Panc1 (cell line): ENCODE measurements at regions not wholly inside any gene's neighbourhood (a gene's known extent, or its start where the extent isn't known, plus 50 kb on each side); places are given as distances from the start of the nearest gene placed in this dataset.

Experiments
- ATAC-seq: fragments of 200-7000 bp; cut with Tn5 transposase; 2 replicates; pipeline ENCODE4 v1.9.1; 2020; ENCODE audit warnings: mild to moderate bottlenecking, moderate library complexity
- BruUV-seq: library from RNA; stranded (reverse); fragments of 400-500 nt; replicated peaks from 2 replicates; lab custom pipeline; 2021; lab: Mats Ljungman, UMichigan
- CTCF ChIA-PET: fragments of 300-600 bp; sonication (Branson Sonifier 250); formaldehyde crosslinking; loops from one replicate; lab custom pipeline; 2022; ENCODE audit warnings: antibody characterized with exemption; lab: Charles Lee
- POLR2A ChIA-PET: fragments of 300-600 bp; sonication (Branson Sonifier 250); formaldehyde crosslinking; loops from one replicate; lab custom pipeline; 2022; ENCODE audit warnings: antibody characterized with exemption; lab: Charles Lee
- DNase-seq: peaks from one replicate; pipeline ENCODE4 v3.0.0-alpha.2; 2010; ENCODE audit warnings: low read depth, low spot score
- H3K27ac ChIP-seq: 2 replicates; pipeline ENCODE4 v1.5.1; 2011; ENCODE audit warnings: mild to moderate bottlenecking, low read length, inconsistent platforms
- H3K27me3 ChIP-seq: fragments of 200-500 bp; sonication (Bioruptor generic); 2 replicates; pipeline ENCODE4 v1.6.0; 2014; ENCODE audit warnings: low read length, inconsistent platforms; ENCODE audit not compliant: control insufficient read depth, insufficient read depth
- H3K36me3 ChIP-seq: fragments of 200-500 bp; sonication (Bioruptor generic); 2 replicates; pipeline ENCODE4 v1.5.1; 2014; ENCODE audit warnings: inconsistent platforms, mild to moderate bottlenecking, low read length, moderate library complexity; ENCODE audit not compliant: control insufficient read depth, insufficient read depth
- H3K4me1 ChIP-seq: 2 replicates; pipeline ENCODE4 v1.5.1; 2011; ENCODE audit warnings: inconsistent platforms, mild to moderate bottlenecking, low read length, moderate library complexity; ENCODE audit not compliant: control insufficient read depth, insufficient read depth
- H3K4me3 ChIP-seq, 2 experiments: 2 replicates each; pipeline ENCODE4 v1.5.1; 2011 to 2012; ENCODE audit warnings: low read depth in 2 of 2, low read length in 2 of 2, mild to moderate bottlenecking in 2 of 2, inconsistent platforms in 1 of 2, moderate library complexity in 1 of 2
- H3K9me3 ChIP-seq: fragments of 200-500 bp; sonication (Bioruptor generic); 2 replicates; pipeline ENCODE4 v1.5.1; 2014; ENCODE audit warnings: low read depth, mild to moderate bottlenecking, inconsistent platforms, low read length, moderate library complexity; ENCODE audit not compliant: control insufficient read depth, insufficient read depth
- CTCF ChIP-seq: fragments of 450-650 bp; IDR thresholded peaks from 2 replicates; pipeline ENCODE4 v1.5.1; 2017; ENCODE audit warnings: mild to moderate bottlenecking
- POLR2AphosphoS5 ChIP-seq: IDR thresholded peaks from 2 replicates; pipeline ENCODE4 v1.6.1; 2012; ENCODE audit warnings: mild to moderate bottlenecking, low read depth, low read length, moderate library complexity
- REST ChIP-seq, 2 experiments: IDR thresholded peaks; 2 replicates each; pipeline ENCODE4 v1.6.1; 2011 to 2012; ENCODE audit warnings: low read depth in 2 of 2, control low read depth in 1 of 2, low read length in 1 of 2, mild to moderate bottlenecking in 1 of 2, moderate library complexity in 1 of 2; ENCODE audit not compliant: insufficient read depth in 1 of 2
- SIN3A ChIP-seq: IDR thresholded peaks from 2 replicates; pipeline ENCODE4 v1.6.1; 2012; ENCODE audit warnings: low read depth, mild to moderate bottlenecking, low read length, moderate library complexity, borderline replicate concordance; ENCODE audit not compliant: insufficient read depth
- TCF7L2 ChIP-seq: IDR thresholded peaks from 2 replicates; pipeline ENCODE4 v1.6.1; 2011; ENCODE audit warnings: mild to moderate bottlenecking, low read depth, low read length, inconsistent platforms
- in situ Hi-C: cut with HindIII; loops from 2 replicates; pipeline ENCODE4 v1.10.0; 2016; ENCODE audit warnings: low sequenced_read_pairs, low pct_unique_long_range_greater_than_20kb
- intact Hi-C: fragments of 100-400 bp; cut with micrococcal nuclease; formaldehyde crosslinking; loops from one replicate; pipeline ENCODE4 v1.10.0; 2022; ENCODE audit not compliant: unreplicated experiment

- CTCF ChIA-PET = no interaction called here
- TF ChIP-seq TCF7L2 (no peak), REST (IDR thresholded peaks at IDR 0.05; ENCODE audit: insufficient read depth in 1 of 2, low read depth in 2 of 2, low read length in 1 of 2) (no peak), CTCF (no peak)
- intact Hi-C loops (no loop called here), in situ Hi-C loops (no loop called here)
- Histone ChIP-seq H3K4me1 (no peaks in the 10 kb centered on the region), H3K4me3 (no peak overlapping the region), H3K27ac (no peak overlapping the region), H3K27me3 (no peaks in the 10 kb centered on the region), H3K36me3 (no peaks in the 10 kb centered on the region), H3K9me3 (no peaks in the 10 kb centered on the region)
- no TSS peak for BruUV-seq
- ATAC-seq (no peak), DNase-seq (no peak)
- POLR2A ChIA-PET = no interaction called here
These were observed 266.1 kb upstream of the TMTC4 start for GRCh38 chr13:100940658-100941057.

- Histone ChIP-seq H3K9me3 (no peaks in the 10 kb centered on the region), H3K36me3 (no peaks in the 10 kb centered on the region), H3K4me3 (no peak overlapping the region), H3K27ac (no peak overlapping the region), H3K4me1 (no peaks in the 10 kb centered on the region), H3K27me3 (0 out of 2 replicates have a peak, but pooled peaks cover 2% of the 10 kb centered on the region)
- DNase-seq (no peak), ATAC-seq (no peak)
- in situ Hi-C loops (no loop called here), intact Hi-C loops (no loop called here)
- no TSS peak for BruUV-seq
- ChIA-PET CTCF (no interaction called here), POLR2A (no interaction called here)
- TF ChIP-seq CTCF = no peak
- no peak for TF ChIP-seq TCF7L2
- TF ChIP-seq REST (IDR thresholded peaks at IDR 0.05; ENCODE audit: insufficient read depth in 1 of 2, low read depth in 2 of 2, low read length in 1 of 2) = no peak
- TF ChIP-seq SIN3A = no peak
- TF ChIP-seq POLR2AphosphoS5 = no peak
These were observed 259.2 kb upstream of the TMTC4 start for GRCh38 chr13:100933841-100934240.
